GM18511 (cell line): ENCODE measurements at regions not wholly inside any gene's neighbourhood (a gene's known extent, or its start where the extent isn't known, plus 50 kb on each side); places are given as distances from the start of the nearest gene placed in this dataset.

Experiments used
- ATAC-seq: cut with Tn5 transposase; IDR thresholded peaks from one replicate; pipeline ENCODE4 v1.9.1; 2021; ENCODE audit warnings: mild to moderate bottlenecking, moderate library complexity; ENCODE audit not compliant: unreplicated experiment

DNA sequence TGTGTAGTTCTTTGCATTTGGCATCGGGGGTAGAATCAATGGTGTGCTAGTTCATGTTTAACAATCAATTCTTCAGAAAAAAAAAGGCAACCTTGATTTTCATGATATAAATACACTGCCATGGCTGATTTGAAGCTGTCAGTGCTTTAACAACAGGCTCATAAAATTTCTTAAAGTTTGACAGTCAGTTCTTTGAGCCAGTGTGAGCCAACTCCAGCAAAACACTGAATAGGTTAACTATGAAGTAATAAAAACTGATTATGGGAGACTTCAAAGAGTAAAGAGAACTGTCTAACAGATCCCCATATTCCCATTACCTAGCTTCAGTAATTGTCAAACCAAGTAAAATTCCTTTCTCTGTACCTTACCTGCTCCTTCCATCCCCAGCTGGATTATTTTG is 241.7 kb upstream of the SUCLG2 start:
- ATAC-seq: no peak

DNA sequence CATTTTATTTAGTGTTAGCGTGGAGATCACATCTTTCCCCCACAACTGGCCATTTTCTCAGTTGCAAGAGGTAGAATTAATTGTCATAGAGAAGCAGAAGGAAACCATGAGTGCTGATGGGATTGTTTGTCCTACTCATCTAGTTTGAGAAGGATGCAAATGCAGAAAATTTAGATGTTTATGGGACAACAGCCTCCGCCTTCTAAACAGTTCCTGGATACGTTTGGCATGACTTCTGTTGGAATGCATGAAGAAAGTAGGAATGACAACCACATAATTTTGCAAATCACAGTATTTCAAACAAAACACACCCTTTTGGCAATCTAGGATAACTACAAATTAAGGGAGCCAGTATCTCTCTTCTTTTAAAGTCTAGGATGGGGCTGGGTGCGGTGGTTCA is 240.1 kb upstream of the SUCLG2 start:
- no peak for ATAC-seq

DNA sequence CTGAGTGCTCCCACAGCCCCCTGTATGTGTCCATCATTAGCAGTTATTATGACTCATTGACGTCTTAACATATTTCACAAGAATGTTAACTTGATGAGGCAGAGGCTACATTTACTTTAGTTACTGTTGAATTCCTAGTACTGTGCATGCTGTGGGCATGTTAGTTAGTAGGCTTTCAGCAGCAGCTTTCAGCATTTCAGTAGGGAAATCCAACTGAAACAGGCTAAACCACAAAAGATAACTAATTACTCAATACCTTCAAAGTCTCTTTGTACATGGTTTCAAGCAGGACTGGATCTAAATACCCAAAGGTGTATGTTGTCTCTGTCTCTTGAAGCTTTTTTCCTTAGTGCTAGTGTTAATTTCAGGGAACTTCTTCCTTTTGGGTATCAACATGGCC is 229.9 kb upstream of the SUCLG2 start:
- no peak for ATAC-seq

DNA sequence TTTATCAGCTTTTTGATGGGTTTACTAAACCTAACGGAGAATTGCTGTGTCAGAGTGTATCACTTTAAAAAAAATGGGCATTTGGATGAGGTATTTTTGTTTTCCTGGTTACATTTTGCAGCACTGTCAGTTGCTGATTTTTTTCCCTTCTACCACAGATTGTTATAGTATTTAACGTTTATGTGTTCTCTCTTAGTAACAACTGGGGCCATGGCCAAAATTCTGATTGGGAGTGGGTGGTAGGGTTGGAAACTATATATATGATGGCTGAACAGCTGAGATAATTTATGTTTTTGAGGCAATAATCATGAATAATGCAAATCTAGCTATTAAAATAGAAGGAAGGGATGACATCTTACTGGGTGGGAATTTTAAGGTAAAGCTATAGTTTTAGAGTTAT is 229.4 kb upstream of the SUCLG2 start:
- no peak for ATAC-seq

DNA sequence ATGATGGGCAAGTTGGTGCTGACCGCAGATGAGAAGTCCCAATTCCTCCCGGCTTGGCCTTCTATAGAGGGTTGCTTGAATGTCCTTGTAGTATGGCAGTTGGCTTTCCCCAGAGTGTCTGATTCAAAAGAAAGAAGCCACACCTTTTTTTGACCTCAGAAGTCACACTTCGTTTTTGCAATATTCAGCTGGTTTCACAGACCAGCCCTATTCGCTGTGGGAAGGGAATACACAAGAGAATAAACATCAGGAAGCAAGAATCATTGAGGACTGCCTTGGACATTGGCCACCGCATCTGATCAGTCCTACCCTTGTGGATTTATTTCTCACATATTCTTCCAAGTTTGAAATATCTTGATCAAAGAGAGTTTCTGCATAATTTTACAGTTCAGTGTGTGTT is 228.6 kb upstream of the SUCLG2 start:
- ATAC-seq: no peak

DNA sequence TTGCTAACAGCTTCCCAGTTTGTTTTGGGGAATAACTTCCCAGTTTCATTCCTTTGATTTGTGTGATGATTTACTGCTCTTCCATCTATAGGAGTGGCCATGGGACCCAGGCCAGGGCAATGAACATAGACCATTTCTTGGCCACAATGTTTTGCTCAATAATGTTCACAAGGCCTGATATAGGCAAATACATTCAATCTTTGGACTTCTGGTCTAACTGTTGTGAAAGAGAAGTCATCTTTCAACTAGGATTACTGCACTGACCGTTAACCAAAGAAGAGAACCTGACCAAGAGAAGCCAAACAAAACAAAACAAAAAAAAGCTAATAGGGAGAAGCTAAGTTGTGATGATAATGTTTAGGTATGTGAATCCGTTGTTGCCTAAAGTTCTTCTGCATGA is 221.8 kb upstream of the SUCLG2 start:
- no peak for ATAC-seq

DNA sequence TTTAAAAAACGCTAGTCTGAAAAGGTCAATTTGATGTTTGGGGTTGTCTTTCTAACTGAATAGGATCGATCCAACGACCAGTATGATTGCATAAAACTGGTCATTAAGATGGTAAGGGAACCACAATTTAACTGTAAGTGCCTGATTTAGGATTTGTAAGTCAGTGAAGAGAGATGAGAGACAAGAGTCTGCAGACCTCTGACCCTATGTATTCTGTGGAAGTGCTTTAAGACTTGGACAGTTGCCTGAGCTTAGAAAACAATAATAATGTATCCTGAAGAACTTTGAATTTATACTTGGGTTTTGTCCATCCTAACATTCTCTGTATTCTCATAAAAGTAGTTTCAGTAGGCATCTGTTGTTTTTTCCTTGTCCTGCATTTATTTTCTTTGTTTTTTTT is 221.4 kb upstream of the SUCLG2 start:
- ATAC-seq: no peak

DNA sequence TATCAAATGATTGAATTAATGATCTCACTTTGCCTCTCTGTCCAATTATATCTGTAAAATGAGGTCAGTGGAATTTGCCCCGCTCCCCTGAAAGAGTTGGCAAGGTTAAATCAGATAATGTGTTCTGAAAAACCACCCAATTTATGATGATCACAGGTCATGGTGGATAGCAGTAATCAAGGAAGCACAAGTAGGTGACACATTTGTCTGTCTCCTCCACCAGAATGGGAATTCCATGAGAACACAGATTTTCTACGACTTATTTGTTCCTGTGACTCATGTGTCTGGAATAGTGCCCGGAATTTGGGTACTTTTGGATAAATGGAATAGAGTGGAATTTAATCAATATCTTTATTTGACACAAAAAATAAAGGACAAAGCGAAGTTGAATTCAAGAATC is 220.9 kb upstream of the SUCLG2 start:
- ATAC-seq: no peak

DNA sequence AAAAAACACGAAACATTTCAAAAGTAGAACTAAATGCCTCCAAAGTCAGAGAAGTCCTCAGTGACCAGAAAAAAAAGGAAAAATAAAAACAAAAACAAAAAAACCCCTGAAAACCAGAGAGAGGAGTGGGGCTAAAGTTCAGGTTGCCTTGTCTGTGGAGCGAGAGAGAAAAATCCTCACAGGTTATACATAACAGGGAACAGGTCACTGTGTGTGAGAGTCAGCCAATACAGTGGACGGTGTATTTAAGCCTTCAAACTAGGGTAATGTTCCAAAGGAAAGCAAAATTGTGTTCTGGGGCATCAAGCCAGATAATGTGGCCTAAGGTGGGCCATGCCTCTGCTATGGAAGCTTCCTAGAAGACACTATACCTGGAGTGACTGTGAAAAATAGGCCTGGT is 216.1 kb upstream of the SUCLG2 start:
- ATAC-seq: no peak

DNA sequence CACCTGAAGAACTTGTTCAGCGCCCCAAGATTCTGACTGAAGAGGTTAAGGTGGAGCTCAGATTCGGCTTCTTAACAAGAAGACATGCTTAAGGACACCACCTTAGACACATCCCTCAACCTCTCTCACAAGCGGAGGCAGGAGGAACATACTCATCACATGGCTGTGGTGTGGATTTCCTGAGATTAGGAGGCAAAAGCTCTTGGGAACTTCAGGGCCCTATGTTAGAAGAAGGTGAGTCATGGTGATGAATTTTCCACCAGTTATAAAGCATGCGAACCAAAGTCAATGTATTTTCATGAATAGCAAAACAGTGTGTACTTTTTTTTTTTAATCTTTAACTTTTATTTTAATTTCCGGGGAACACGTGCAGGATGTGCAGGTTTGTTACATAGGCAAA is 212.2 kb upstream of the SUCLG2 start:
- ATAC-seq: no peak

DNA sequence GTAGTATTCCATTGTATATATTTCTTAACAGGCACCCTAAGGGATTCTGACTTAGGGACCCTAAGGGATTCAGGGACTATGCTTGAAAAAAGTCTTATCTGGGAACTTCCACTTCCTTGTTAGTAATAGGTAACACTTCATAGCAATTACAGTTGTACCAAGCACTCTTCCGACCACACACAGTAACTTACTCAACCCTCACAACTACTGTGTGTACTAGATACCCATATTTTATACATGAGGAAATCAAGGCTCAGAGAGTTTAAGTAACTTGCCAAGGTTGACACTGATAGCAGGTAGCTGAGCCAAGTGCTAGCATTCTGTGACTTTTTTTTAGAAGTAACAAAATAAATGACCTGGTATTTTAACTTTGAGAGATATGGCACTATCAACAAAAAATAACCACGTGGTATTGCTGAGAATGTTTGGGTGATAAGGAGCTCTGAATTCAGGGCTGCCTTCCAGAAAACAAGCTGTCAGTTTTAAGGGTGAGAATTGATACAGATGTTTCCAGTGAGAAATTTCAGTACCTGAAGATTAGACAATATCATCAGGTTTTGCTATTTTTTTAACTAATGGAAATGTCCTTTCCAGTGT is 210.3 kb upstream of the SUCLG2 start:
- no peak for ATAC-seq

DNA sequence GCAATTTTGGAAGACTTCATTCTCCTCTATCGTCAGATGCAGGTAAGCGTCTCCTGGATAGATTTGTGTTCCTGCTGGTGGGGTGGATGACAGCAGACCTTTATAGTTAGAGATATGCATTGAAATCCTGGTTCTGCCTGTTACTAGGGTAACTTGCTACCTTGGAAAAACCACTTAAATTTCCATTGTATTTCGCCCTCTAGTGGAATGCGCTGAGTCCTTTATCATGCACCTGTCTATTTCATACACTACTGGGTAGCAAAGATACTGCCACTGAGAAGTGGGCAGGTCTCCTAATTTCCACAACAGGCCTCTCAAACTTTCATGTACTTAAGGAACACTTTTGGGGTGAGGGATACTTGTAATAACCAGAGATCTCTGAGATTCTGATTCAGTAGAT is 209.5 kb upstream of the SUCLG2 start:
- no peak for ATAC-seq

DNA sequence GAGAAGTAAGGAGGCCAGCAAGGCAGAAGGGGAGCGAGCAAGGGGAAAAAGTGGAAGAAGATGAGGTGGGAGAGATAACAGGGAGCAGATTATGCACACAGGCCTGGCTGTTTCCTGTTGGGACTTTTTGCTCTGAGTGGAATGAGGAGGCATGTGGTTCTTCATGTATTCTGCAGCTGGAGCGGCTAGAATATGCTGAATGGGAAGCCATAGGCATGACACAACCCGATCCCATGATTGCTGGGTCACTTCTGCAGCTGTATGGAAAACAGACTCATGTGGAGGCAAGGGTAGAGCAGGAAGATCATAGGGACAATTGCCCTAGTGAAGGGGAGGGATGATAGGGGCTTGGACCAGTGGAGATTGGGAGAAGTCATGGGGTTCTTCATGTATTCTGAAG is 206.0 kb upstream of the SUCLG2 start:
- no peak for ATAC-seq

DNA sequence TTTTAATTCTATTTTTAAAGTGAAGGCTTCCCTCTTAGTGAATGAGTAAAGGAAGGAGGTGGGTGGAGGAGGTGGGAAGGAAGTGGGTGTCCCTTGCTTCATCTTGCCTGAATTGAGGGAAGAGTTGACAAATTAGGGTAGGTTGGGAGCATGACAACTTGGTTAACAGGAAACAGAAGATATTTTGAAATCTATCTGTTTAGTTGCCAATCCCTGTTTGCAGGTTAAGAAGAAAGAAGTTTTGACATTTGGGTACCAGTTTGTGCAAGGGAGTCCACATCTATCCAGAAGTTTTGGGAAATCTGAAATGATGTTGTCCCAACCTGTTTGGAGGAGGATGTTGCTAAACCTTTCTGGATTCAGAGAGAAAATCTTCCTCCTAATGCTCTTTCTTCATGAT is 204.1 kb upstream of the SUCLG2 start:
- ATAC-seq: no peak

DNA sequence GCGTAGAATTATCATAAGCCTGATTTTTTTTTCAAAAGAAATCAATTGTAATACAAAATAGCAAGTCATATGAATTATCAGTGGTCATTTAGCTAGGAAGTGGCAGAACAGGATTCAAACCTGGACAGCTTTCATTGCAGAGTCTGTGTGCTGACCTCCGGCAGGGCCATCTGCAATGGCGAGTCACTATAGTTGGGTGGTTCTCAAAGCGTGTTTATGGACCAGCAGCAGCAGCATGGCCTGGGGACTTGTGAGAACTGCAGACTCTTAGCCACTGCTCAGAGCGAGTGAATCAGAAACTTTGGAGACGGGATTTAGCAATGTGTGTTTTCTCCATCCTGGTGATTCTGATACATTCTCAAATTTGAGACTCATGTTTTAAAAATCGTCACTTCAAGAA is 202.3 kb upstream of the SUCLG2 start:
- no peak for ATAC-seq

DNA sequence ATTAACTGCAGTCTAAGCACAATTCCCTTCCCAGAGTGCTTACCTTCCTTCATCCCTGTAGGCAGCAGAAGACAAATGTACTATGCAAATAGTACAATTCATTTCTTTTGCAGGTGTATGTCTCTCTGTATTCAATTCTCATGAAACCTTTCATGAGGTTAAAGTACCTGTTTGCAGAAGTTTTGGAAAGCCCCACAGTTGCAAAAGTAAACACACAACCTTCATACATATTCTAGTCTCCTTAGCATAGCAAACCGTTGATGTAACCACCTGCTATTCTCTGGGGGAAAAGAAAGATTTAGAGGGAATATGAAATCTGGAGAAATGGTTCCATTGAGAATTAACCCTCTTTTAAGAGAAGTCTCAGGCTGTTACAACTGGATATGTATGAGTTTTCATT is 200.3 kb upstream of the SUCLG2 start:
- no peak for ATAC-seq

DNA sequence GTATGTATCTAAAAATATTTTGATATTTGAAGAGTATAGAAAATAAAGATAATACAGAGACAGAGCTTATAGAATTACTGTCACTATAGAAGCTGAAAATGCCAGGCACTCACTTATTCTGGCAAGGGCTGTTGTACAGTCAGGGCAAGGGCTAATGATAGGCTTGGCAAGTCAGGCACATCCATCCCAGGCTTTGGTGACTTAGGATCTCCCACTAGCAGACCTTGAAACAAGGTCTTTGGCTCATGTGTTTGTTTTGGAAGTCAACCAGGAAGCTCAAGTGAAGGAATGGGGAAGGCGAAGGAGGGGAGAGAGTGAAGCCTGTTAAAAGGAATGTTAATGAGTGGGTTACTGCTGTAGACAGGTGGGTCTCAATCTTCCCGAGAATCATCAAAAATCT is 199.1 kb upstream of the SUCLG2 start:
- no peak for ATAC-seq

DNA sequence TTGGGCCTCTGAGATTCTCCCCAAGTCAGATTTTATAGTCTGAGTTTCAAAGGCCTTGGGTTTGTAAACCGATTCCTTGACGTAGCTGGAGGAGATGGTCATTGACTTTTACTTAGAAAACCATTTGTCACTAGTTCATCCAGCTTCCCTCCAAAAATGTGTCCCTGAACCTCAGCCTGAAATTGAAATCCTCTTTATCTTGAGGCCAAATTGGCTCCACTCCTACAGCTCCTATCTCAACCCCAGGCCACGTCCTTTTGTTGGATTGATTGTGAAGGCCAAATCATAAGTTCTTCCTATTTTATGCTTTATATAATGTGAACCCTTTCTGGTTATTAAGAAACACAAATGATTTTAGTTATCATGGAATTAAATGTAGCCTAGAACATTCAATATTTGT is 193.9 kb upstream of the SUCLG2 start:
- ATAC-seq: no peak

DNA sequence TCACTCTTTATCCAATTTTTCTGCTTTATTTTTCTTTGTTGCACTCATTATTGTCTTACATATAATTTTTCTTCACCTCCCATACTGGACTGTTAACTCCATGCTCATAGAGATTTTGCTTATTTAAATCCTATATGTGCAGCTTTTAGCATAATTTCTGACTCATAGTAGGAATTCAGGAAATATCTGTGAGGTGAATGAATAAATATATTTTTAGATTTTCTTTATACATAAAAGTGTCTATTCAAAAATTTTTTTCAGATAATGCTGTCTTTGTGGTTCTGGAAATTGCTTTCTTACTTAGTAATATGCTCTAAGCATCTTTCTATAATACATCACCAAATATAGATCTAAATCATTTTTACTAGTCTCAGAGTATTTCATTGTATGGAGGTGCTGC is 191.8 kb upstream of the SUCLG2 start:
- ATAC-seq: no peak

DNA sequence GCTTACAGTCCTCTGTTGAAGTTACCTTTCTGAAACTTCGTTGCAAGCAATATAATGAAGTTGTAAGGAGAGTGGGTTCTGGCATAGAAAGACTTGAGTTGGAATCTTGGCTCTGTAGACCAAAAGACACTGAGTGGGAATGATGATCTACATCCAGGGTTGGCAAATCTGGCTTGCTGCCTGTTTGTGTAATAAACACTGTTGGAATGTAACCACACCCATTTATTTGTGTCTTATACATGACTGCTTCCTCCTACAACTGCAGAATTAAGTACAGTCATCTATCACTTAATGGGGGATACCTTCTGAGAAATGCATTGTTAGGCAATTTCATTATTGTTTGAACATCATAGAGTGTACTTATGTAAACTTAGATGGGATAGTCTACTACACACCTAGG is 178.4 kb upstream of the SUCLG2 start:
- ATAC-seq: no peak

DNA sequence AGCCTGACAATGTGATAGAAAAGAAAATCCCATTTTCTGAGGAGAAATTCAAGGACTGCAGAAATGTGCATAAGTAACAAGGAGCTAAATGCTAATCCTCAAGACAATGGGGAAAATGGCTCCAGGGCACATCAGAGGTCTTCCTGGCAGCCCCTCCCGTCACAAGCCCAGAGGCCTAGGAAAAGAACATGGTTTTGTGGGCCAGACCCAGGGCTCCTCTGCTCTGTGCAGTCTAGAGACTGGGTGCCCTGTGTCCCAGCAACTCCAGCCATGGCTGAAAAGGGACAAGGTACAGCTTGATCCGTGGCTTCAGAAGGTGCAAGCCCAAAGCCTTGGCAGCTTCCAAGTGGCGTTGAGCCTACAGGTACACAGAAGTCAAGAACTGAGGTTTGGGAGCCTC is 176.8 kb upstream of the SUCLG2 start:
- ATAC-seq: no peak

DNA sequence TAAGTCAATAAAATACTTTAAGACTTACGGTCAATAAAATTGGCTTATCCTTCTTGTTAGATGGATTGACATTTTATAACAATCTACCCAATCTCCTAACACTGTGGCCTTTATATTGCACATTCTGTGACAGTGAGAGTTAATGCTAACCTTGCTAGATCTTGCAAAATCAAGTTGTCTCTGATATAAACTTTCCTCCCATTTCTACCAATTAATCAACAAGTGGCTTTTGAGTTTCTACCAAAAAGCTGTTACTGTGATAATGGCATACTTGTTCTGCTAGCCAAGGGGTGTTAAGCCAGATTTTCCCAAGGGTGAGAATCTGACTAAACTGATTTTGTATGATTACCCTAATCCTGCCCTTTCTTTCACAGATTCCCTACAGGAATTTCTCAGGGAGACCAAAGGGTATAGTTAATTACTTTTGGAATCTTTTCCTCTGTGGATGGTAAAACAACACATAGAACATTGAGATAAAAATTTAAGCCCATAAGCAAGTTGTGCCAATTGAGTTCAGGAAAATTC is 174.1 kb upstream of the SUCLG2 start:
- ATAC-seq: no peak

DNA sequence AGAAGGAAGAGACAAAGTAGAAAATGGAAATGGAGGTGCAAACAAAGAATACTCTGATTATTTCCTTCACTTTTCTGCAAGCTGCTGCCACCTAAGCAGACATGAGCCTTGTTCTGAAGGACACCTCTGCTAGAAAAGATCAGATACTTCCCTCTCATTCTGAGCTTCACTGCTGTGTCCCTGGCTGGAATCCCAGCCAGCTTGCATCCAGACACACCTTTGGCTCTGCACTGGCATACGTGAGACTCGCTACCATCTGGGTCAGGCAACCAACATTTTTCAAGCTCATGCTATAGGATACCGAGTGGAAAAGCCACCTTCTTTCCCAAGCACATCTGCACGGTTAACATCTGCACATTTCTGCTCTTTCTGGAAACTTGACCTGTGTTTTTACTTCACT is 166.7 kb upstream of the SUCLG2 start:
- ATAC-seq: no peak

DNA sequence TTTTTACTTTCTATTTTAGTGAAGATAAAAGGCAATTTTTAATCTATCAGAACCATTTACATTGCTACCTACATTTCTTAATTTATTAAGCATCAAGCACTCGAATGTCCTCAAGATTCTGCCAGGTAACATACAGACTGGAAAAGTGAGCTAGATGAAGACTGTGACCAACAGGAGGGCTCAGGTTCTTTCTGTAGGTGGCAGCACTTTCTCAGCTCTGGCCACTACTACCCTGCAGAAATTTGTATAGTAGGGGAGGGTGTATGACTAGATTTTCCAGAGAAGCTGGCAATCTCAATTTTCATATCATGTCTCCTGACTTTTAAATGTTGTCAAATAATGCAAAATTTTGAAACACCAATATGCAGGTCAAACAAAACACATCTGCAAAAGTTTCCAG is 165.0 kb upstream of the SUCLG2 start:
- no peak for ATAC-seq
